Fibroblast of peridontal ligament (primary cell): ENCODE measurements at regions not wholly inside any gene's neighbourhood (a gene's known extent, or its start where the extent isn't known, plus 50 kb on each side); places are given as distances from the start of the nearest gene placed in this dataset.
"Not testable (repeated sequence)": the region's sequence is repeated elsewhere in the genome, so short reads cannot be mapped to it uniquely, and the experiment has no call there.

ENCODE experiments used
- DNase-seq: peaks from one replicate; pipeline ENCODE4 v3.0.0-alpha.2; 2010; ENCODE audit errors: extremely low read depth

DNA sequence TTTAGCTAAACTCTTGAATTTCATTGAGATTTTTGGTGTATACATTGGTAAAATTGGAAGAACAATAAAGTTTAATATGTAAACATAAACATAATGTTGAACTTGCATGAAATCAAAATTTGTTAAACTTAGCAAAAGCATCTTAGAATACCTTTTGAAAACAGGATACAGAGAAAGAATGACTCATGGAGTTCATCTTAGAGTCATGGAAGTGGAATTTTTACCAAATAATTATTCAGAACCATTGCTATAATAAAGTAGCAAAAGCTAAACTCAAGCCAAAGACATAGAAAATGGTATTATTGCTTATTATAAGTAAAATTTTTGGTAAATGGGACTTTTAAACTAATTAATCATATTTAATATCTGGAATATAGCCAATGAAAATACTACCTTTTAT, 841.6 kb upstream of the SLC39A10 start:
- no peak for DNase-seq

DNA sequence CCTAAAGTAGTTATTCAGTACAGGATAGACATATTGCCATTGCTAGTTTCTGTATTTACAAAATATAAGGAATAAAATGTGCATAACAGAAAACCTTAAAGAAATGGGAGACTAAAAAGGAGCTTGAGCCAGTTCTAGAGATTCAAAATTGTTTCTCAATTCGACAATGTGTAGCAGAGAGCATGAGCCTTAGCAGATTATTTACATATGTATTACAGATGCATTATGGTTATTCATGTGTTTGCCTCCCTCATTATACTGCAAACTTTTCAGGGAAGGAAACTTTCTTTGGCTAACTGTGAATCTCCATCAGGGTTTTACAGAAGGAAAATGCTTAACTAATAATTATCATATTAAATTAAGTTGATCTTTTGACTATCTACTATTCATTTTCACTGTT, 854.4 kb upstream of the SLC39A10 start:
- no peak for DNase-seq

DNA sequence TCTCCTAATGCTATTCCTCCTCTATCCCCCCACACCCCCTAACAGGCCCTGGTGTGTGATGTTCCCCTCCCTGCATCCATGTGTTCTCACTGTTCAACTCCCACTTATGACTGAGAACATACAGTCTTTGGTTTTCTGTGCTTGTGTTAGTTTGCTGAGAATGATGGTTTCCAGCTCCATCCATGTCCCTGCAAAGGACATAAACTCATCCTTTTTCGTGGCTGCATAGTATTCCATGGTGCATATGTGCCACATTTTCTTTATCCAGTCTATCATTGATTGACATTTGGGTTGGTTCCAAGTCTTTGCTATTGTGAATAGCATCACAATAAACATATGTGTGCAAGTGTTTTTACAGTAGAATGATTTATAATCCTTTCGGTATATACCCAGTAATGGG, 870.0 kb upstream of the SLC39A10 start:
- not testable (repeated sequence) for DNase-seq

DNA sequence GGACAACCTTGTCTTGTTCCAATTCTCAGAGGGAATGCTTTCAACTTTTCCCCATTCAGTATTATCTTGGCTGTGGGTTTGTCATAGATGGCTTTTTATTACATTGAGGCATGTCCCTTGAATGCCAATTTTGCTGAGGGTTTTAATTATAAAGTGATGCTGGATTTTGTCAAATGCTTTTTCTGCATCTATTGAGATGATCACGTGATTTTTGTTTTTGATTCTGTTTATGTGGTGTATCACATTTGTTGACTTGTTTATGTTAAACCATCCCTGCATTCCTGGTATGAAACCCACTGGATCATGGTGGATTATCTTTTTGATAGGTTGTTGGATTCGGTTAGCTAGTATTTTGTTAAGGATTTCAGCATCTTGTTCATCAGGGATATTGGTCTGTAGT, 885.6 kb upstream of the SLC39A10 start:
- DNase-seq, result not testable (repeated sequence)

DNA sequence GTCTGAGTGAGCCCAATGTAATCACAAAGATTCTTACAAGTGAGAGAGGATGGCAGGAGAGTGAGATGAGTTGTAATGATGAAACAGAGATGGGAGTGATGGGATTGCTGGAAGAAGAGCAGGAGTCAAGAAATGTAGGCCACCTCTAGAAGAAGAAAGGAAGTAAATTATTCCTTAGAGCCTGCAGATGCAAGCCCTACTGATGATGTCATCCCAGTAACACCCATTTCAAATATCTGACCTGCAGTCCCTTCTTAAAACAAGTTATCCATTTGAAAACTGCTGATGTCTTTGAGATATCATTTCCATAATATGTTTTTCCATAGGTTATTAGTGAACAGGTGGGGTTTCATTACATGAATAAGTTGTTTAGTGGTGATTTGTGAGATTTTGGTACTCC, 888.0 kb upstream of the SLC39A10 start:
- no peak for DNase-seq

DNA sequence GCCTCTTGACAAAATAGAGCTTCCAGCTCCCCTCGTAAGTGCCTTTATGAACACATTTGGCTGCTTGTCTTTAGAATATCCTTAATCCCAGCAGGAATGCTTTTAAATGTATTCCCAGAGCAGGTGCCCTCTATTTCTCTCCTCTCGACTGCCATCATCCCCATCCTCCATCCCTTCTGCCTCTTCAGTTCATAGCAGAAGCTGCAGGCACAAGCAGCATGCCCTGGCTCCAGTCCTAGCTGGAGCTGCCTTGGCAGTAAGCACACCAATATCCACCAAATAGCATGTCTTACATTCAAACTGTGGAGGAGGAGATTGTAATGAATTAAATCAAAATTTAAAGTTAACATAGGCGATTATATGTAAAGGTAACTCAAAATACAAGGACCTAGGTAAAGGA, 891.3 kb upstream of the SLC39A10 start:
- DNase-seq, result no peak

DNA sequence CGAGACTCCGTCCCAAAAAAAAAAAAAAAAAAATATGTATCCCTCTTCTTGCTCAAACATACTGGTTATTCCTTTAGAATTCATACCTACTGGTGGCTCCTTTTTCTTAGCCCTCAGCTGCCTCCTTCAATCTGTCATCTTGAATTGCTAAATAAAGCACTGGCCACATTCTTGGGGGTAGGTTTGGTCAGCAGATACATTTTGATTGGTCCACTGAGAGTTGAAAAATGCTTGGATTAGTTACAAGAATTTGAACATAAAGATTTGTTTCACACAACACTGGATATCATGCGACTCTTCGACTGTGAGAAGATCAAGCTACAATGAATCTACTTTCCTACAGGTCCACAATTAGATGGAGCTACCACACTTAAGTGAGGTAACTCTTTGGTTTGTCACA, 906.1 kb upstream of the SLC39A10 start:
- no peak for DNase-seq

DNA sequence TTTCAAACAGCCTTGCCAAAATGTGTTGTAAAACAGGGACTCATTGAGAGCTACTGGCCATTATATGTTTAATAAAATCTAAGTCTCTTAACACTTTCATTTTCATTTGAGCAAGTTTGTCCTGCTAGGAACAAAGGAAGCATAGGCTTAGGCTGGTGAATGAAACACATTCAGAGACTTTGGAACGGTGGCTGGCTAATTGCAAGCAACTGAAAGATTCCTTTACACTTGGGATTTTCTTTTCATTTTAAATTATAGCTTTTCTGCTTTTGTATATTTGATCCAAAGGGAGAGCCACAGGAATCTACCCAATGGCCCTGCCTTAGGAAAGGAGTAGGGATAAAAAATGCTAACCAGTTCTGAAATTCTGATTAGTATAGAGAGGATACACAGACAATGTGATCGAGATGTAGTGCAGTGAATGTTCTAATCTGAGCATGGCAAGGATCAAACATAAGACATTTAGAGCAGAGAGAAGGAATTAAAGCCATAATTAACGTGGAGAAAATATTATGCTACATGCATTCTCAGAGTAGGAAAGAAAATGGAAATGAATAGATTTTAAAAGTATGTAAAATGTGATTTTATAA, 911.4 kb upstream of the SLC39A10 start:
- DNase-seq, result no peak

DNA sequence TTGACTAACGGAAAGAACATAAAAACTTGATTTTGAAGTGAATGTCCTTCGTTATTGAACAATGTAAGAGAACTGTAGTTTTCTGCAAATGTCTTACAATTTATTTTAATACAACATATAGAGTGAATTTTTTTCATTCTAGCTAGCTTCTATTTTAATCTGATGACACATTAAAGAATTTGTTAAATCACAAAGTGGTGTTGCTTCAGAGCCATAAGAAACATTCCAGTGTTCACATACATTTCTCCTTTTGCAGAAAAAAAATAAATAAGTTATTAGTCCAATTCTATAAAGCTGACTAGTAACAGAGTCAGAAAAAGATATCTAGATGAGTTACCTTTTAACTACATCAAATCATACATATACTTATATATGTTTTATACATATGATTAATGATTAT, 914.3 kb upstream of the SLC39A10 start:
- no peak for DNase-seq

DNA sequence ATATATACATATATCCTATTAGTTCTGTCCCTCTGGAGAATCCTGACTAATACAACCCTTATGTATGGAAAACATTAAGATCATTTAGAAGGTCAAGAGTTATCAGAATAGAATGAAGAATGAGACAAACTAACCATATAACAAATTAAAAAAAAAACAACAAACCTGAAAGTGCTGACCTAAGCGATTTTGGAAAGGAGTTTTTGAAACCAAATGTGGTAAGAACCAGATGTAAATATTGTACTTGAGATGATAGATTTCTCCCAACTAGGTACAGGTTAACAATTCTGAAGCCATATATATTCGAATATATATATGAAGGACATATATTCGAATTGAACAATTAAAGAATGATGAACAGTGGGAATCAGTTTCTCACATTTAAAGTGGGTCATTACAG, 917.8 kb upstream of the SLC39A10 start:
- DNase-seq, result no peak

DNA sequence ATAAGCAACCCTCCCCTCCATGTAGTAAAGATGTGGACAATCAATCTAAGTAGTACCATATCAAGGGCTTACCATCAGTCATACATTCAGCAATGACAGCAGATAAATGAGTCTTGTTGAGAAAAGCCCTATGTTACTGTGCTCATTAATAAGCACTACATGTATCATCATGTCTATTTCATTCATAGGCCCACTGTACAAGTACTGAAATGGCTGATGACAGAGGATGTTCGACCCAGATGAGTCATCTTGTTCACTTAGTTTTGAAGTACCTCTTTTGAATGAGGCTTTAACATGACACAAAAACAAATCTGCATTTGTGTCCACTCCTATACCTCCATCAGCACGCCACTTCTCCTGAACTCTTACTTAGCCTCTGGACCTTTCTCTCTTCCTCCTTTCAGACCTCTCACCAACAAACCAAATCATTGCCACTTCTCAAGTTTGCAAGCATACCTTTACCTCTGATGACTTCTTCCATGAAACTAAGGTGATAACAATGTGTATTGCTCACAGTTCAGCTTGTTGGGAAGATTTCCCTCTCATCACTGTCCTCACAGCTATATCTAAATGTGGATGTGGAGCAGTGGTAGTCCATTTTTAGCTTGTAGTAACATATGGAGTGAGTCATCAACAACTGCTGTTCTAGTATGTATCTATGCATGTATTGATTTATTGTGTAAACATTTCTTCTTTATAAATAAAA, 921.0 kb upstream of the SLC39A10 start:
- DNase-seq, result no peak

DNA sequence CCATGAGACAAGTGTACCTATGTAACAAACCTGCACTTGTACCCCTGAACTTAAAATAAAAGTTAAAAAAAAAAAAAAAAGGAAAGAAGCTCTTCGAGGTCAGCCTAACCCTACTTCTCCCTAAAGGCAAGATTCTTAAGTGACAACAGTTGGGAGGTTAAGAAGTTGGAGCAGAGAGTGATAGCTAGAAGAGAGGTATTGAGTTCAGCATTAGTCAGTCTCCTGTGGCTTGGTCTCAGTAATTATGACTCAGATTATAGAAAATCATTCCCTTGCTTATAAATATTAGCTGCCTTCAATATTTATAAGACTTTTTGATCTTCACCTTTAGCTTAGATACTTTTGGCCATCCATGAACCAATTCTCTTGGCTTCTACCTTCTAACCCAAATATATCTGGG, 926.8 kb upstream of the SLC39A10 start:
- no peak for DNase-seq

DNA sequence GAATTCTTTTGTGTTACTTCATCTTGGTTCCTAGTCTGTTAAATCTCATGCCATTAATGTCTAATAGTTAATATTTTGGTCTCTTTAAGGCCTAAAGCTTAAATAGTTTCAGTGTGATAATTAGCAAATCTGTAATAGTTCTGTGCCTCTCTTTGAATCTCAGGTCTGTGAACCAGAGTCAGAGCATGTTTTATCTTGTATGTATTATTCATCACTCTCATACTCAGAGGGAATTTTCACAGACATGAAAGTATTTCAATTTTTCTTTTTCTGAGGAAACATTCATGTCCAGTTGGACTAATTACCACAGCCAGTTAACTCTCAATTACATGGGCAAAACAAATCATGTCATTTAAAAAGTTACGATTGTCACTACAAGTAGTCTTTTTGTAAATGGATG, 931.9 kb upstream of the SLC39A10 start:
- no peak for DNase-seq

DNA sequence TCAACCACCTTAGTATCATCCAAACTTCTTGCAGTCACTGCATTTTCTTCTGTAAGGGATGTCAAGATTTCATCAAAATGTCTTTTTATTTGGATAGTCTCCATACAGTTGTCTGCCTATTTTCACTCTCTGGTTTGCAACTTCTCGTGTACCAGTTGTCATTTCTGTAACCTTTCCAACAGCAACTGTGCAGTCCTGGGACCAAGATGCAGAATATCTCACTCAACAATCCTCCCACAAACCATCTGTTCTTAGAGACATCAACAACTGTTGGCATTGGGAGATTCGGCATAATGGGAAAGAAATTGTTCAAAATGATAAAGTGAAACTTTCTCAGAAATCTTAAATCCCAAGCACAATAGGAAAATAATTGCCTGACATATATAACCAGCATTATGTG, 933.6 kb upstream of the SLC39A10 start:
- DNase-seq, result no peak

DNA sequence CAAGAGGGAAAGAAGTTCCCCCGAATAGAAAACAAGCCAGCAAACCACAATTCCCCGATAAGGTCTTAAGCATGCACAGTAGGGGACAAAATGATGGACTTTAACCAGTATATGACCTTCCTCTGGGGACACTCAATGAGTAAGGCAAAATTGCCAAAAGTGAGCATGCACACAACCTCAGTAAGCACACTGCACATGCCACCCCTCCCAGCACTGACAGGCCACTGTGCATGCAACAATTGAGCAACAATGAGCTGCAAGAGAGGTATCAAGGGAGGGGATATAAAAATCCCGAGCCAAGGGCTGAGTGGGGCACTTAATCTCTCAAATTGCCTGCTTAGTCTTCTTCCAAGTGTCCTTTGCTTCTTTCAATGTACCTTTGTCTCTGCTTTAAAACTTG, 935.8 kb upstream of the SLC39A10 start:
- DNase-seq, result no peak

DNA sequence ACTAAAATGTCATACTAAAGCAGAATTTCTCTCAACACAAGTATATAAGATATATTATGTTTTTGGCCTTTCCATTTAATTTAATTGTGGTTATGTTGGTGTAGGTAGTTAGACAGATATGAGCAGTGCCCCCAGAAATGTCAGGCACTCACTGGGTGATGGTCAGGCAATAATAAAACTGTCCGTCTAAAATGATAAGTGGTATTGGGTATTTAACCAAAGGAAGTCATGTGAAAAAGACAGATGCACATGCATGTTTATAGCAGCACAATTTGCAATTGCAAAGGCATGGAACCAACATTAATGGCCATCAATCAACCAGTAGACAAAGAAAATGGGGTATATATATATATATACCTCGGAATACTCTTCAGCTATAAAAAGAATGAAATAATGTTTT, 936.6 kb upstream of the SLC39A10 start:
- DNase-seq, result no peak

DNA sequence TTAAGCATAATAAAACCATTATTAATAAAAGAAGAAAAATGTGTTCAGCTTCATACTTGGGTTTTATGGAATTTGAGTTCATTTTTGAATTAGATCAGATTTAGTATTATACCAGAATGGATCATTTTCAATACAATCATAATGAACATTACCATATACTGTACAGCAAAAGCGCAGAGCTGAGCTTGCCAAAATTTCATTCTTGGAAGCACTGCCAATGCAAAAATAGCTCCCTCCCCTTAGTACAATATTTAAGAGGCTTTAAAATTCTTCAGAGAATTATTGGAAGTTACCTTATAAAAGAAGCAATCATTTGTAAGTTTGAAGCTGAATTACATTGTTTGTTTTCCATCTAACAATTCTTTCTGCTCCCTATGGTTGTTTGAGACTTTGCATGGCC, 938.1 kb upstream of the SLC39A10 start:
- DNase-seq, result no peak

DNA sequence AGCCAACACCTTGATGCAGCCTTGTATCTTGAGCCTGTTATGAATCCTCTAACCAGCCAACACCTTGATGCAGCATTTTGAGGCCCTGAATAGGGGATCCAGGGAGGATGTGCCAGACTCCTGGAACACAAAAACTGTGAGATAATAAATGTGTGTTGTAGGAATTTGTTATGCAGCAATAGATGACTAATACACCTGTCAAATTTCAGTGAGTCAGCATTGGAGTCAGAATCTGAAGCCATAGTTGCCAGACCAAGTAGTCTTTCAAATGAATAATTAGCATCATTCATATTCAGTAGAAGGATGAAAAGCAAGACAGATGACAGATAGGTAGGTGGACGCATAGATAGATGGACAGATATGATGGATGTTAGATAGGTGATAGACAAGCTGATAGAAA, 942.5 kb upstream of the SLC39A10 start:
- DNase-seq, result no peak

DNA sequence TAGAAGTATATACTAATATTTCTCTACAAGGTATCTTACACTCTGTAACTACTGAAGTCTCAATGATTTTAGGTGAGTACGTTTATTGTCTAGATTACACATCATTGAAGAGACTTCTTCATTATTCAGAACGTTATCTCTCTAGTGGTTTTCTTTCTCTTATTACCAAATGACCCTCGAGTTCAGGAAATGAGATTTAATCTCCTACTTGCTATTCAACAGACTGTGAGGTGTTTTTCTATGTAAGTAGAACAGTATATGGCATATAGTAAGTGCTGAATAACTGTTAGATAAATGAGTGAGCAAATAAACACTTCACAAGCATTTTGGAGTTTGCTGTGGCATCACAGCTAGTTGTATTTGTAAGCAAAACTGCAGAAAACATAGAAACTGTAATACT, 947.2 kb upstream of the SLC39A10 start:
- no peak for DNase-seq

DNA sequence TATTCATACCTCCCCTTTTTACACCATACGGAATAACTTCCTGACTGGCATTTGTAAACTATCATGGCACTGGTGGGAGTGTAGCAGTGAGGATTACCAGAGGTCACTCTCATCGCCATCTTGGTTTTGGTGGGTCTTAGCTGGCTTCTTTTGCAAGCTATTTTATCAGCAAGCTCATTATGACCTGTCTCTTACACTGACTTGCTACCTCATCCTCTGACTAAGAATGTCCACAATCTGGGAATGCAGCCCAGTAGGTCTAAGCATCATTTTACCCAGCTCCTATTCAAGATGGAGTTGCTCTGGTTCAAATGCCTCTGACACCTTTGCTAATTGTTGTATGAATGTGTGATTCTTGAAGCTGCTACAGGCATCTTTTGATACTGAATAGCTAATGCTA, 950.8 kb upstream of the SLC39A10 start:
- DNase-seq, result no peak

DNA sequence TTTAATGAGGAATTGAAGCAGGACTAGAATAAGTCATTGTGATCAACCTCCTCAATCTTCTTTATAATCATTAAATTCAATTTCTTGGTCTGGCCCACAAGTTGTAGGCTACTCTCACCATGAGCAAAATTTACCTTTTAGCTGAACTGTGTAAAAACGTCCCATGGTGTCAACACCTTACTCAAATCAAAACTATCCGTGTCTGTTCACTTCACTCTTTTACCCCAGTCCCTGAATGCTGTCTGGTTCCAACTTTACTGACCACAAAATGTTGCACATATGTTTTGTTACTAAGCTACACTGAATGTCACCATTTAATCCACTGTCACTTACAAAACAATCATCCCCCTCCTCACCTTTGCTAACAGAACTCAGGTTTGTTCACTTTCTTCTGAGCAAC, 951.6 kb upstream of the SLC39A10 start:
- no peak for DNase-seq

DNA sequence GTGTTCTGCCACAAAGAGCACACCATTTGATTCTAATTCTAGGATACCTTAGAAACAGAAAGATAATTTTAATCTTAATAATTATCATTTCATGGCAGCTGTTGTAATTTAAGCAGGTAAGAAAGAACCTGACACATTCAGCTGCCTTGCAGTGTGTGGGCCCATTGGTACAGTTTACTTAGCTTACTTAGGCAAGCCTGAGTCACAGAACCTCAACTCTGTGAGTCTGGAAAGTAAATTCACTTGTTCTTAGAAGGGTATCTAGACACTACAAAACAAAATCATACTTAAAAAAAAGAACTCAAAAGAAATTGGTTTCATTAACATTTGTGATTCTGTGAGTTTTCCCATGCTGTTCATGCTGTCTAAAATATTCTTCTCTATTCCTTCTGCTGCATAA, 956.3 kb upstream of the SLC39A10 start:
- no peak for DNase-seq

DNA sequence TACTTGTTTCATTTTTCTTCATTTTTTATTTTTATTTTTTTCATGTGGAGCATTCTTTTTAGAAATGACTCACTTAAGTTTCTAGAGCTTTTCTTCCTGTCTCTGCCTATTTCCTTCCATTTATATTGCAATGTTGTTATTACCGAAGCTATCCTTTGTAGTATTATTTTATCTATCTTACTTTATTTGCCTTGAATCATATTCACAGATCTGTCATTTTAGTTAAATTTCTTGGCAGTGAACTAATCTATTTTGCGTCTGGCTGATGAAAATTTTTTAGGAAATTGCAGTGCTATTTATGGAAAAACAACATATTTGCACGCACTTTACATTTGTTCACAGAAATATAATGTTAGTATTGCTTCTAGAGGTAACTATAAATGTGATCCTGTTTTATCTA, 956.9 kb upstream of the SLC39A10 start:
- no peak for DNase-seq

DNA sequence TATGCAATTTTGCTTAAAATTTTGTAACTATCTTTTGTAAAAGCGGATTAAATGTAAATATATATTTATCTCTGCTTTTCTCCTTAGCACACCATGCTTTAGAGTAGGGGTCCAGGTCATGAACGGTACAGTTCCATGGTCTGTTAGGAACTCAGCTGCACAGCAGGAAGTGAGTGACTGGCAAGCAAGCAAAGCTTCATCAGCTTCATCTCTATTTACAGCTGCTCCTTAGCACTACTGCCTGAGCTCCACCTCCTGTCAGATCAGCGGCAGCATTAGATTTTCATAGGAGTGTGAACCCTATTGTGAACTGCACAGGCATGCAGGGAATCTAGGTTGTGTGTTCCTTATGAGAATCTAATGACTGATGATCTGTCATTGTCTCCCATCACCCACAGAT, 959.0 kb upstream of the SLC39A10 start:
- no peak for DNase-seq
